ENCODE measurements at regions not wholly inside any gene's neighbourhood (a gene's known extent, or its start where the extent isn't known, plus 50 kb on each side); places are given as distances from the start of the nearest gene placed in this dataset.

- H2BK20ac ChIP-seq (ENCODE audit: low read length) = no peak overlapping the region
- H2BK5ac ChIP-seq (ENCODE audit: low read depth, low read length) = no peak overlapping the region
- no peak overlapping the region for H2BK12ac ChIP-seq (ENCODE audit: low read depth, low read length)
- H3K4me1 ChIP-seq (replicated peaks in 1 of 4; ENCODE audit: control insufficient read depth in 3 of 4, insufficient read depth in 4 of 4, low read length in 3 of 4) = no peaks in the 10 kb centered on the region; a peak in 1 of 7 replicates
- POLR2A ChIA-PET (ENCODE audit: partially characterized antibody) = no interaction called here
- H3K9ac ChIP-seq (replicated peaks in 1 of 4; ENCODE audit: extremely low read depth in 1 of 4, low read depth in 3 of 4, low read length in 3 of 4) = no peak overlapping the region
- H3K4me2 ChIP-seq (ENCODE audit: insufficient read depth in 1 of 2, low read depth in 2 of 2, low read length in 2 of 2) = no peak overlapping the region
- no peak overlapping the region for H3K4me3 ChIP-seq (ENCODE audit: extremely low read depth in 1 of 4, insufficient read depth in 2 of 4, low read depth in 3 of 4, low read length in 4 of 4)
- H3K79me1 ChIP-seq (ENCODE audit: low read depth, low read length) = no peaks in the 10 kb centered on the region
- no peak overlapping the region for H3K27ac ChIP-seq (ENCODE audit: low read depth, low read length)
- H4K8ac ChIP-seq (ENCODE audit: extremely low read depth, insufficient read depth, low read length) = no peak overlapping the region
- H3K23ac ChIP-seq (ENCODE audit: insufficient read length) = no peak overlapping the region
- no peak overlapping the region for H3K56ac ChIP-seq (replicated peaks; ENCODE audit: insufficient read length, low read depth, low read length)
- no peak overlapping the region for H3K14ac ChIP-seq (ENCODE audit: insufficient read length)
- no peaks in the 10 kb centered on the region for H3K23me2 ChIP-seq (ENCODE audit: low read depth, low read length)
- no peak overlapping the region for H2BK15ac ChIP-seq (ENCODE audit: low read length)
- CTCF ChIA-PET (ENCODE audit: partially characterized antibody) = interaction anchor here (0.9 kb wide), 1 partner anchor 30 kb away, joined by 3 read pairs; no protein-coding TSS in a partner anchor
- H3K36me3 ChIP-seq (ENCODE audit: control insufficient read depth in 2 of 4, insufficient read depth in 4 of 4, low read length in 3 of 4) = no peaks in the 10 kb centered on the region
- H2AFZ ChIP-seq (ENCODE audit: low read length) = no peak overlapping the region
- WGBS, 2 experiments (ENCODE audit: extremely low coverage in 1 of 2, insufficient coverage in 1 of 2, insufficient read length in 1 of 2, insufficient replicate concordance in 2 of 2, low coverage in 1 of 2, low lambda C conversion rate in 2 of 2, missing lambda C conversion rate in 1 of 2) = 82% methylated on average over 7 of the region's 7 CpGs; no CpG with 5 or more reads in 1 of the 2 experiments
- FAIRE-seq = no peak
- no peak for DNase-seq (ENCODE audit: low read depth in 1 of 2, low spot score in 2 of 2)
- H3K4ac ChIP-seq (replicated peaks; ENCODE audit: insufficient read length, low read depth, low read length) = no peak overlapping the region
- H4K20me1 ChIP-seq (replicated peaks in 1 of 2; ENCODE audit: control insufficient read depth in 1 of 2, insufficient read depth in 2 of 2, low read length in 2 of 2) = no peaks in the 10 kb centered on the region
- 0 out of 4 replicates have a peak, but pooled peaks cover 2 to 3% of the 10 kb centered on the region in 2 experiments for H3K9me3 ChIP-seq (ENCODE audit: insufficient read depth in 2 of 2, low read depth in 1 of 2, low read length in 1 of 2)
- H3K27me3 ChIP-seq (replicated peaks in 1 of 4; ENCODE audit: control insufficient read depth in 3 of 4, extremely low read depth in 1 of 4, insufficient read depth in 3 of 4, low read length in 3 of 4) = no peaks in the 10 kb centered on the region
- no peak overlapping the region for H2BK120ac ChIP-seq (replicated peaks; ENCODE audit: low read depth, low read length)
- no peaks in the 10 kb centered on the region for H3K79me2 ChIP-seq (ENCODE audit: control insufficient read depth in 1 of 2, insufficient read depth in 2 of 2, low read length in 2 of 2)
- no peak overlapping the region for H4K91ac ChIP-seq (replicated peaks; ENCODE audit: insufficient read length, low read length)
- no peak overlapping the region for H2AK5ac ChIP-seq (ENCODE audit: low read depth, low read length)
- H3K18ac ChIP-seq (ENCODE audit: extremely low read depth, low read length) = no peak overlapping the region
- no peak overlapping the region for H4K5ac ChIP-seq (ENCODE audit: insufficient read length, low read depth, low read length)
- TF ChIP-seq MAX (IDR thresholded peaks at IDR 0.05) (no peak), KDM4A (IDR thresholded peaks at IDR 0.05; ENCODE audit: low read depth, low read length, severe bottlenecking) (no peak), SRF (IDR thresholded peaks at IDR 0.05; ENCODE audit: low read depth, low read length) (no peak), ZNF274 (IDR thresholded peaks at IDR 0.05; ENCODE audit: borderline replicate concordance, extremely low read depth, low read length) (no peak), YY1 (IDR thresholded peaks at IDR 0.05; ENCODE audit: low read depth, low read length) (no peak), KDM5A (IDR thresholded peaks at IDR 0.05; ENCODE audit: low read length) (no peak), NANOG (IDR thresholded peaks at IDR 0.05; ENCODE audit: insufficient read depth, low read depth, low read length, poor library complexity, severe bottlenecking) (no peak), USF2 (IDR thresholded peaks at IDR 0.05; ENCODE audit: low read length) (no peak), POLR2A (IDR thresholded peaks at IDR 0.05; ENCODE audit: control extremely low read depth in 1 of 2, low read depth in 2 of 2, low read length in 2 of 2) (no peak), RNF2 (IDR thresholded peaks at IDR 0.05; ENCODE audit: borderline replicate concordance, low read depth, low read length, missing control alignments, poor library complexity, severe bottlenecking) (no peak), CEBPB (IDR thresholded peaks at IDR 0.05; ENCODE audit: low read depth, low read length) (no peak), CBX8 (IDR thresholded peaks at IDR 0.05; ENCODE audit: borderline replicate concordance, low read depth, low read length) (no peak)
- TF ChIP-seq, protein P1, sequence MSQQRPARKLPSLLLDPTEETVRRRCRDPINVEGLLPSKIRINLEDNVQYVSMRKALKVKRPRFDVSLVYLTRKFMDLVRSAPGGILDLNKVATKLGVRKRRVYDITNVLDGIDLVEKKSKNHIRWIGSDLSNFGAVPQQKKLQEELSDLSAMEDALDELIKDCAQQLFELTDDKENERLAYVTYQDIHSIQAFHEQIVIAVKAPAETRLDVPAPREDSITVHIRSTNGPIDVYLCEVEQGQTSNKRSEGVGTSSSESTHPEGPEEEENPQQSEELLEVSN (IDR thresholded peaks at IDR 0.05) = no peak
These were observed 156.2 kb downstream of the MED10 start for GRCh38 chr5:6222121-6222520.

Data from H1 (cell line).